PC-9 (cell line): ENCODE measurements at regions not wholly inside any gene's neighbourhood (a gene's known extent, or its start where the extent isn't known, plus 50 kb on each side); places are given as distances from the start of the nearest gene placed in this dataset.

Source experiments
- BruUV-seq: library from RNA; stranded (reverse); fragments of 400-500 nt; replicated peaks from 2 replicates; lab custom pipeline; 2021; lab: Mats Ljungman, UMichigan
- CTCF ChIA-PET: fragments of 300-600 bp; sonication (Branson Sonifier 250); formaldehyde crosslinking; loops from one replicate; lab custom pipeline; 2022; ENCODE audit warnings: antibody characterized with exemption; lab: Charles Lee
- POLR2A ChIA-PET: fragments of 300-600 bp; sonication (Branson Sonifier 250); formaldehyde crosslinking; loops from one replicate; lab custom pipeline; 2022; ENCODE audit warnings: antibody characterized with exemption; ENCODE audit not compliant: unreplicated experiment; lab: Charles Lee
- DNase-seq, 2 experiments: peaks; one replicate each; pipeline versions ENCODE4 v3.0.0 to v3.0.0-alpha.2; 2015 to 2022; ENCODE audit warnings: mixed read lengths in 1 of 2
- H2AFZ ChIP-seq: fragments of 200-600 bp; sonication (generic); 2 replicates; pipeline ENCODE4 v1.8.1; 2017; ENCODE audit warnings: antibody characterized with exemption
- H3F3A ChIP-seq: fragments of 200-600 bp; sonication (generic); 2 replicates; pipeline ENCODE4 v1.8.1; 2017; ENCODE audit warnings: antibody characterized with exemption, mild to moderate bottlenecking, low read depth; ENCODE audit not compliant: insufficient read depth
- H3K27ac ChIP-seq: fragments of 200-600 bp; sonication (generic); 2 replicates; pipeline ENCODE4 v1.6.1; 2016; ENCODE audit warnings: mixed run types
- H3K27me3 ChIP-seq: fragments of 200-600 bp; sonication (generic); 2 replicates; pipeline ENCODE4 v1.6.1; 2016; ENCODE audit warnings: low read depth, mixed run types; ENCODE audit not compliant: insufficient read depth
- H3K36me3 ChIP-seq: fragments of 200-600 bp; sonication (generic); 2 replicates; pipeline ENCODE4 v1.6.1; 2016; ENCODE audit warnings: low read depth, mixed run types
- H3K4me1 ChIP-seq: fragments of 200-600 bp; sonication (generic); replicated peaks from 2 replicates; pipeline ENCODE4 v1.6.1; 2016; ENCODE audit warnings: mixed run types; ENCODE audit not compliant: insufficient read depth
- H3K4me2 ChIP-seq: fragments of 200-600 bp; sonication (generic); 2 replicates; pipeline ENCODE4 v1.6.1; 2017; ENCODE audit warnings: mixed run types
- H3K4me3 ChIP-seq: fragments of 200-600 bp; sonication (generic); 2 replicates; pipeline ENCODE4 v1.6.1; 2016; ENCODE audit warnings: mixed run types
- H3K79me2 ChIP-seq: fragments of 200-600 bp; sonication (generic); 2 replicates; pipeline ENCODE4 v1.6.1; 2017; ENCODE audit warnings: low read depth, mixed run types
- H3K9me2 ChIP-seq: fragments of 200-600 bp; sonication (generic); 2 replicates; pipeline ENCODE4 v1.8.1; 2017; ENCODE audit warnings: mild to moderate bottlenecking; ENCODE audit not compliant: insufficient read depth
- H3K9me3 ChIP-seq: fragments of 200-600 bp; sonication (generic); 2 replicates; pipeline ENCODE4 v1.8.1; 2016; ENCODE audit warnings: low read depth; ENCODE audit not compliant: insufficient read depth
- H4K20me1 ChIP-seq: fragments of 200-600 bp; sonication (generic); 2 replicates; pipeline ENCODE4 v1.8.1; 2017; ENCODE audit not compliant: insufficient read depth
- CTCF ChIP-seq: fragments of 200-600 bp; sonication (generic); conservative IDR thresholded peaks from 2 replicates; pipeline ENCODE4 v1.6.1; 2017; ENCODE audit warnings: mixed run types, antibody characterized with exemption, mild to moderate bottlenecking, moderate library complexity
- EZH2 ChIP-seq: fragments of 200-600 bp; sonication (generic); IDR thresholded peaks from 2 replicates; pipeline ENCODE4 v1.8.0; 2017; ENCODE audit warnings: antibody characterized with exemption, low read depth
- intact Hi-C: fragments of 100-400 bp; cut with micrococcal nuclease; formaldehyde crosslinking; loops from one replicate; pipeline ENCODE4 v1.10.0; 2022; ENCODE audit not compliant: unreplicated experiment

GRCh38 chr9:14529629-14530028 lies 163.6 kb downstream of the ZDHHC21 start:
- no peaks in the 10 kb centered on the region for H3K36me3 ChIP-seq
- POLR2A ChIA-PET = no interaction called here
- intact Hi-C loops = no loop called here
- no peaks in the 10 kb centered on the region for H3K27me3 ChIP-seq
- H3K79me2 ChIP-seq = no peaks in the 10 kb centered on the region
- no peak overlapping the region for H3K27ac ChIP-seq
- H4K20me1 ChIP-seq = no peaks in the 10 kb centered on the region
- H3F3A ChIP-seq = no peaks in the 10 kb centered on the region
- no peaks in the 10 kb centered on the region for H3K9me2 ChIP-seq
- no peak overlapping the region for H3K4me3 ChIP-seq
- no peaks in the 10 kb centered on the region for H3K4me1 ChIP-seq
- TF ChIP-seq CTCF = no peak
- no peak for DNase-seq
- no TSS peak for BruUV-seq
- no peak overlapping the region for H3K4me2 ChIP-seq
- CTCF ChIA-PET = no interaction called here
- no peak overlapping the region for H2AFZ ChIP-seq
- H3K9me3 ChIP-seq = no peaks in the 10 kb centered on the region

GRCh38 chr9:14529054-14529453 lies 164.2 kb downstream of the ZDHHC21 start:
- no peak for DNase-seq
- no TSS peak for BruUV-seq
- intact Hi-C loops = no loop called here
- Histone ChIP-seq H2AFZ (no peak overlapping the region), H3K27ac (no peak overlapping the region), H3K9me3 (no peaks in the 10 kb centered on the region), H3K4me2 (no peak overlapping the region), H3K36me3 (no peaks in the 10 kb centered on the region), H4K20me1 (no peaks in the 10 kb centered on the region), H3K4me3 (no peak overlapping the region), H3K79me2 (no peaks in the 10 kb centered on the region), H3F3A (no peaks in the 10 kb centered on the region), H3K4me1 (no peaks in the 10 kb centered on the region), H3K27me3 (no peaks in the 10 kb centered on the region), H3K9me2 (no peaks in the 10 kb centered on the region)
- ChIA-PET CTCF (no interaction called here), POLR2A (no interaction called here)
- TF ChIP-seq CTCF (no peak), EZH2 (no peak)

- H3K4me3 ChIP-seq = no peak overlapping the region
- DNase-seq = no peak
These were observed 166.7 kb downstream of the ZDHHC21 start for GRCh38 chr9:14526504-14526903.

More at GRCh38 chr9:14526504-14526903, 166.7 kb downstream of the ZDHHC21 start:
- H3K27ac ChIP-seq = no peak overlapping the region
- H3K36me3 ChIP-seq = no peaks in the 10 kb centered on the region
- H3K4me2 ChIP-seq = no peak overlapping the region
- H4K20me1 ChIP-seq = no peaks in the 10 kb centered on the region
- H3K27me3 ChIP-seq = no peaks in the 10 kb centered on the region
- no TSS peak for BruUV-seq
- no peaks in the 10 kb centered on the region for H3F3A ChIP-seq
- no peak overlapping the region for H2AFZ ChIP-seq
- H3K9me3 ChIP-seq = no peaks in the 10 kb centered on the region
- ChIA-PET CTCF (no interaction called here), POLR2A (interaction anchor here (0.7 kb wide), 1 partner anchor 191 kb away, joined by 8 read pairs; no protein-coding TSS in a partner anchor)
- TF ChIP-seq EZH2 (no peak), CTCF (no peak)
- H3K9me2 ChIP-seq = no peaks in the 10 kb centered on the region
- intact Hi-C loops = no loop called here
- no peaks in the 10 kb centered on the region for H3K4me1 ChIP-seq
- no peaks in the 10 kb centered on the region for H3K79me2 ChIP-seq
